ENCODE measurements at regions not wholly inside any gene's neighbourhood (a gene's known extent, or its start where the extent isn't known, plus 50 kb on each side); places are given as distances from the start of the nearest gene placed in this dataset.

DNA sequence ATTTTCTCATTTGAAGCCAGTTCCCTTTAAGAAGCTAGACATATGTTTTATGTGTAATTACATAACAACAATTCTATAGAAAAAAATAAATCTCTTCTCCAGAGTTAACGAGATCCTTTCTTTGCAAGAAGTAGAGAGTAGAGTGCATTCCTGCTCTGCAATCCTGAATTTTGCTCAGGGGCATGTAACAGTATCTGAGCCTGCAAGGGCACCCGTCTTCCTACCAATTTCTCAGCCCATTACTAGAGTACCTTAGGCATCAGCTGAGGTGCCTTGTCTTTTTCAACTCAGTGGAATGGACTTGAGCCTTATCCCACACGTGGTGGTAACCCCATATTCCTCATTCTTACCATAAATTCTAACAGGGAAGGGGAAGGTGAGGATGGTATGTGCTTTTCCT, 205.9 kb downstream of the IKZF2 start:
- TF ChIP-seq, protein P1, sequence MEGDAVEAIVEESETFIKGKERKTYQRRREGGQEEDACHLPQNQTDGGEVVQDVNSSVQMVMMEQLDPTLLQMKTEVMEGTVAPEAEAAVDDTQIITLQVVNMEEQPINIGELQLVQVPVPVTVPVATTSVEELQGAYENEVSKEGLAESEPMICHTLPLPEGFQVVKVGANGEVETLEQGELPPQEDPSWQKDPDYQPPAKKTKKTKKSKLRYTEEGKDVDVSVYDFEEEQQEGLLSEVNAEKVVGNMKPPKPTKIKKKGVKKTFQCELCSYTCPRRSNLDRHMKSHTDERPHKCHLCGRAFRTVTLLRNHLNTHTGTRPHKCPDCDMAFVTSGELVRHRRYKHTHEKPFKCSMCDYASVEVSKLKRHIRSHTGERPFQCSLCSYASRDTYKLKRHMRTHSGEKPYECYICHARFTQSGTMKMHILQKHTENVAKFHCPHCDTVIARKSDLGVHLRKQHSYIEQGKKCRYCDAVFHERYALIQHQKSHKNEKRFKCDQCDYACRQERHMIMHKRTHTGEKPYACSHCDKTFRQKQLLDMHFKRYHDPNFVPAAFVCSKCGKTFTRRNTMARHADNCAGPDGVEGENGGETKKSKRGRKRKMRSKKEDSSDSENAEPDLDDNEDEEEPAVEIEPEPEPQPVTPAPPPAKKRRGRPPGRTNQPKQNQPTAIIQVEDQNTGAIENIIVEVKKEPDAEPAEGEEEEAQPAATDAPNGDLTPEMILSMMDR (IDR thresholded peaks at IDR 0.05; ENCODE audit: low read depth, low read length): no peak
- no peak overlapping the region for H3K4me3 ChIP-seq (ENCODE audit: low read depth, low read length)

DNA sequence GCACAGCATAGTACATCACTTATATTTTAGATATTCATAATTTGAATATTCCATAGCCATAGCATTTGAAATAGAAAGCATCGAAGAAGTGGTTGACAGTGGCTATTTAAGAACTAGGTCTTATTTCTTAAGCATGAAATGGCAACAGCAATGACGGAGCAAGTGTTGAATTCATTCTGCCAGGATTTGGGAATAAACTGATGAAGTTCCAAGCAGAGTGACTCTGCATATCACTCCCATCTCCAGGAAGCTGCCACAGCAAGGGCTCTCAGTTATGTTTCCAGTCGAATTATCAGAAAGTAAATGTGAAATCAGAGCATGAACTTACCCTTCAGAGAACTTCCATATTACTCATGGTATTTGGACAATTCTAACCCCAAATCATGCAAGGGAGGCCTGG, 208.1 kb downstream of the IKZF2 start:
- H3K4me3 ChIP-seq (ENCODE audit: low read depth, low read length): no peak overlapping the region
- TF ChIP-seq, protein P1 (IDR thresholded peaks at IDR 0.05; ENCODE audit: low read depth, low read length): no peak

DNA sequence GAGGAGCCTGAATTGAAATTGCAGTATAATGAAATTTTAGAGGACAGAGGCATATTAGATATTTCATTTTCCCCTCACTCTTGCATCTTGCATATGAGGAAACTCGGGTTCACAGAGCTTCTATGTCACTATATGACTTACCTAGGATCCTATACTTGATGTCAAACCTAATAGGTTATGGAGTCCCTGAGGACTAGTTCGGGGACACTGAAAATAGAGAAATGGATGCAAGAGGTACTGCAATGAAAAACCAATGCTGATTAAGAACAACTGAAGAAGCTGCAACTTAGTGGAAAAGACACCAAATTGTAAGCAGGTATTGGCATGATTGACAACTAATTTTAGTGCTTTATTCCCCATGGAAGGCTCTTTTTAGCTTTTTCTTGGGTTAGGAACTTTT, 210.1 kb downstream of the IKZF2 start:
- no peak overlapping the region for H3K4me3 ChIP-seq (ENCODE audit: low read depth, low read length)
- TF ChIP-seq, protein P1 (IDR thresholded peaks at IDR 0.05; ENCODE audit: low read depth, low read length): no peak

DNA sequence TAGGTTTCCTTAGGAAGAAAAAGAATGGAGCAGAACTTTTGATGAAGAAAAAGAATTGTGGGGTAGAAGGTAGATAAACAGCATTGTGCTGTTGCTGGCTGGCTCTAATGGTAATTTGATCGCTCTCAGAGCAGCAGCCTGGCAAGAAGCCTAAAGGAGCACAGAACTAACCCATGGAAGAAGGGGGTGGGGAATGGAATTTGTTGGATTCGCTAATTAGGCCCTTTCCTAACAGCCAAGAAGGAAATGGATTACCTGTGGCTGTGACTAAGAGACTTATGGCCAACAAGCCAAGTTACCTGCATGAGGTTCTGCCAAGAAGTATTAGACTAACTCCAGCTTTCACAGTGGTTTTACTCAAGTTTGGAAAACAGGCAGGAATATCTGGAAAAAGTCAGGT, 210.6 kb downstream of the IKZF2 start:
- TF ChIP-seq, protein P1 (IDR thresholded peaks at IDR 0.05; ENCODE audit: low read depth, low read length): no peak
- H3K4me3 ChIP-seq (ENCODE audit: low read depth, low read length): no peak overlapping the region

DNA sequence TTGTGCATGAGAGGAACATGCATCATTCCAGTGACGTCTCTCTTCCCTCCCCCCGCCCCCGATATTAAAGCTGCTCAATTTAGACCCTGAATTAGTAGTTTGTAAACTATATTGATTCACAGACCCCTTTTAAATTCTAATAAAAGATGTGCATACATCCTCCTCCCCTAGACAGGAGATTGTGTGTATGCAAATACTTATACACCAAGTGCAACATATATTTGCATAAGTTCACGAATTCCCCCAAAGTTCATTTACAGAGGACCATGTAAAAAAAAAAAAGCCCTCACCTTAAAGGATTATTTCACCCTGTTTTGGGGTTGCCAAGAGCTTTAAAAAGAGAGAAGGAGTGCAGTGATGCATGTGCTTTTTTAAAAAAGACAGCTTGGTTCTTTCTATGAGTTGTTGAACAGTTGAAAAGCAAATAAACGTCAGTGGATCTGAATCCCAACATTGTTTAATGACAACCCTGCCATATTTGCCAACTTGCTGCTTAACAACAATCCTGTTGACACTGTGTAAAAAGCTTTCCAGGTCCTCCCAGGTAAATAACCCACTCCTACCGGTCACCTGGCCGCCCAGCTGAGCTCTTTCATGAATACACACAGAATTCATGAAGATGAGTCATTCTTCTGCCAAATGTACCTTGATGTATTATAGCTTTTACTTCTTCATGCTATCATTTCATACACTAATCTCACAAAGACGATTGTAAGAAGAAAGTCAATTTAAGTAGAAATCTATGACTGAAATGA, 211.5 kb downstream of the IKZF2 start:
- H3K4me3 ChIP-seq (ENCODE audit: low read depth, low read length): no peak overlapping the region
- TF ChIP-seq, protein P1 (IDR thresholded peaks at IDR 0.05; ENCODE audit: low read depth, low read length): no peak

DNA sequence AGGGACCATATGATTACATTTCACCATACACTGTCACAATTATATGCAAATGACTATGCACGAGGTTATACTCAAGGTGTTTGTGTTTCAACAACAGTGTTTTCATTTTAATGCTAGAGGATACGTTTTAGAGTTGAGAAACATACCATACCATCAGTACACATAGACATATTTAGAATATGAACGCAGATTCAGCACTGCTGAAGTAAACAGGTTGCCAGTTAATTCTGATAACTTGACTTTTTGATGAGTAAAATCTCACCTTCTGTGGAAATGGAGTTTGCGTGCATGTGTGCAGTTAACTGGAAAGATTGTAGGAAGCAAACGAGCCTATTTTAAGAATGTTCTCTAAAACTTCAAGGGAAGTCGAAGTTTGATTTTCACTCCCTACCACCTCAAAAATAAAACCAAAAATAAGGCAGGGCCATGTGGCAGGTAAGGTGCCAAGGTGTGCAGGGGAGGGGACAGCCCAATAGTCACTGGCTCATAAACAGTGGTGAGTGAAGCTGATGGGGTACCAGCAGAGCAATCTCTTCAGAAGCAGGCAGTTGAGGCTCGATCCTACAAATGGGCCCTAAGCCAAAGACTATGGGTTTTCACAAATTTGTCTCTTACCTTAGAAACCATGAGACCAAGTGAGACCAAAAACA, 213.1 kb downstream of the IKZF2 start:
- TF ChIP-seq, protein P1 (IDR thresholded peaks at IDR 0.05; ENCODE audit: low read depth, low read length): no peak
- H3K4me3 ChIP-seq (ENCODE audit: low read depth, low read length): no peak overlapping the region

DNA sequence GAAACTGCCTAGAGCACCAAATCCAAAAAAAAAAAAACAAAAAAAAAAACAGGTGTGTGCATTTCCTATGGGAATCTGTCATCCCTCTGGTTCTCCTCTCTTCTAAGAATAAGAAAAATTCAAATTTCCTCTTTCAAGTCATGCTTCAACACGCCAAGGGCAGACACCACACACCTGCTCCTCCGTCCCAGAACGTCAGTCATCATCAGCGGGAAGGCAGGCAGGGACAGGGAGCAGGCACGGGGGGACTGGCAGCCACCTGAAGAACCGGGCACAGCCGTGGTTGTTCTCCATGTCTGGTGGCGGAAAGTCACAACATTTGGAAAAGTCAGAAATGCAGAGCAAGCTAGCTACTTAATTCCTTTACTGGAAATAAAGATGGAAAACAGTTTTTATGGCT, 214.8 kb downstream of the IKZF2 start:
- TF ChIP-seq, protein P1 (IDR thresholded peaks at IDR 0.05; ENCODE audit: low read depth, low read length): no peak
- no peak overlapping the region for H3K4me3 ChIP-seq (ENCODE audit: low read depth, low read length)

All from WI38 (cell line).